NB4 (cell line): ENCODE measurements at regions not wholly inside any gene's neighbourhood (a gene's known extent, or its start where the extent isn't known, plus 50 kb on each side); places are given as distances from the start of the nearest gene placed in this dataset.

Source experiments
- DNase-seq: peaks from one replicate; pipeline ENCODE4 v3.0.0; 2010; ENCODE audit warnings: low read depth
- H3K4me3 ChIP-seq: one replicate; pipeline ENCODE4 v1.5.1; 2011; ENCODE audit warnings: mild to moderate bottlenecking, low read depth, low read length, moderate library complexity
- CTCF ChIP-seq: IDR thresholded peaks from one replicate; pipeline ENCODE4 v1.5.1; 2012; ENCODE audit warnings: low read depth, low read length
- MYC ChIP-seq: IDR thresholded peaks from 2 replicates; pipeline ENCODE4 v1.6.1; 2011; ENCODE audit warnings: low read depth, low read length
- POLR2A ChIP-seq: IDR thresholded peaks from 2 replicates; pipeline ENCODE4 v1.6.1; 2011; ENCODE audit warnings: mild to moderate bottlenecking; ENCODE audit not compliant: insufficient read length; ENCODE audit errors: extremely low read depth
- TF ChIP-seq, protein P1 (sequence below): IDR thresholded peaks from 2 replicates; pipeline ENCODE4 v1.6.1; 2011; ENCODE audit warnings: low read depth, low read length

DNA sequence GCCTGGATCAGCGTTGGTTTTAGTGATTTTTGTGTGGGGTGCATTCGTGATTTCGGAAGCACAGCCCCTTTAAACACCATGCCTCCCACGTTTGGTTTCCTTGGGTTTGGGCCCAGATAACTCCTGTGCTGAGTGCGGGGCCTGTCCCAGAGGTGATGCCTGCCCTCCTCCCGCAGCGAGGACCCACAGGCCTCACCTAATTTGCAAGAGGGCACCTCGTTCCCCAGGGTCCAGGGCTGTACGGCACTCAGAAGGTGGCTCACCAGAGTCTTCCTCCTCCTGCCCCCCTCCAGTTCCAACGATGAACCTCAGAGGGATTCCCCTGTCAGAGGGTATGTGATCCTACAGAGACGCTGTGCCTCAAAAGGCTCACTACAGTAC, 54.3 kb upstream of the SOX1 start:
- DNase-seq = no peak
- no peak for TF ChIP-seq MYC
- no peak overlapping the region for H3K4me3 ChIP-seq

DNA sequence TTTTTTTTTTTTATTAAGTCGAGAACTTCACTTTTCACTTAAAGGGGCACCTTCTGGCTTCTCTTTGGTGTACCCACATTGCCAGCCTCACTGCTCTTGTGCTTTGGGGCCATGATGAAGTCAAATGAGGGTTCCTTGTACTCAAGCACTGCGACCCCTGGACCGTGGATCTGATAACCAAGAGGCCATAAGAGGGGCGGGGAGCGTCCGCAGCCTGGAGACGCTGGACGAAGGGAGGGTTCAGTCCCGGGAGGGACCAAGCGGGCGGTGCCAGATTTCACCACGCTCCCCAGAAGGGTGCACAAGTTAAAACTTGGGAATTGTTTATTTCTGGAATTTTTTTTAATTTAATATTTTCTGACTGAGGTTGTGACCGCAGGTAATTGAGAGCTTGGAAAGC, 53.3 kb upstream of the SOX1 start:
- DNase-seq = no peak
- TF ChIP-seq POLR2A (no peak), CTCF (no peak), MYC (no peak)
- TF ChIP-seq, protein P1, sequence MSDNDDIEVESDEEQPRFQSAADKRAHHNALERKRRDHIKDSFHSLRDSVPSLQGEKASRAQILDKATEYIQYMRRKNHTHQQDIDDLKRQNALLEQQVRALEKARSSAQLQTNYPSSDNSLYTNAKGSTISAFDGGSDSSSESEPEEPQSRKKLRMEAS = no peak

GRCh38 chr13:112014857-112015256, 52.1 kb upstream of the SOX1 start:
- H3K4me3 ChIP-seq = no peak overlapping the region
- DNase-seq = peak; percentile 6

More for the DNA sequence above, 53.3 kb upstream of the SOX1 start:
- no peak overlapping the region for H3K4me3 ChIP-seq

More at GRCh38 chr13:112014857-112015256, 52.1 kb upstream of the SOX1 start:
- TF ChIP-seq POLR2A (no peak), MYC (no peak), CTCF (no peak)
- TF ChIP-seq, protein P1 = no peak
